ENCODE measurements at regions not wholly inside any gene's neighbourhood (a gene's known extent, or its start where the extent isn't known, plus 50 kb on each side); places are given as distances from the start of the nearest gene placed in this dataset.

DNA sequence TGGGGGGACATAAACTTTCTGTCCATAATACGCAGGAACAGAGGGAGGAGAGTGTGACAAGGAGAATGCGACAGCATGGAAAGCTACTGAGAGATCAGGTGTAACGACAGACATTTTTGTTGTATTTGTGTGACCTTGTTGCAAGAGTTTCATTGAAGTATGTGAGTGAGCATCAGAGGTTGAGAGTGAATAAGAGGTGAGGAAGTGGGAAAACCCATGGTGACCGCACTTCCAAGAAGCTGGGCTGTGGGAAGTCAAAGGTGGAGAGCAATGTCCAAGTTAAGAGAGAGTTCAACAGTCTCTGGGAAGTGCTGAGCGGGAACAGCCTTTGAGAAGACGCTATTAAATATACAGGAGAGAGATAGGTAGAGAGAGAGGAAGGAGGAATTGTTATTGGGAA lies 76.4 kb upstream of the PGRMC2 start:
- TF ChIP-seq, protein P1, sequence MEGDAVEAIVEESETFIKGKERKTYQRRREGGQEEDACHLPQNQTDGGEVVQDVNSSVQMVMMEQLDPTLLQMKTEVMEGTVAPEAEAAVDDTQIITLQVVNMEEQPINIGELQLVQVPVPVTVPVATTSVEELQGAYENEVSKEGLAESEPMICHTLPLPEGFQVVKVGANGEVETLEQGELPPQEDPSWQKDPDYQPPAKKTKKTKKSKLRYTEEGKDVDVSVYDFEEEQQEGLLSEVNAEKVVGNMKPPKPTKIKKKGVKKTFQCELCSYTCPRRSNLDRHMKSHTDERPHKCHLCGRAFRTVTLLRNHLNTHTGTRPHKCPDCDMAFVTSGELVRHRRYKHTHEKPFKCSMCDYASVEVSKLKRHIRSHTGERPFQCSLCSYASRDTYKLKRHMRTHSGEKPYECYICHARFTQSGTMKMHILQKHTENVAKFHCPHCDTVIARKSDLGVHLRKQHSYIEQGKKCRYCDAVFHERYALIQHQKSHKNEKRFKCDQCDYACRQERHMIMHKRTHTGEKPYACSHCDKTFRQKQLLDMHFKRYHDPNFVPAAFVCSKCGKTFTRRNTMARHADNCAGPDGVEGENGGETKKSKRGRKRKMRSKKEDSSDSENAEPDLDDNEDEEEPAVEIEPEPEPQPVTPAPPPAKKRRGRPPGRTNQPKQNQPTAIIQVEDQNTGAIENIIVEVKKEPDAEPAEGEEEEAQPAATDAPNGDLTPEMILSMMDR (IDR thresholded peaks at IDR 0.05): no peak
- TF ChIP-seq POLR2A (IDR thresholded peaks at IDR 0.05): no peak

Measured in heart left ventricle (tissue), 13 donors.